ENCODE measurements at regions not wholly inside any gene's neighbourhood (a gene's known extent, or its start where the extent isn't known, plus 50 kb on each side); places are given as distances from the start of the nearest gene placed in this dataset.

DNA sequence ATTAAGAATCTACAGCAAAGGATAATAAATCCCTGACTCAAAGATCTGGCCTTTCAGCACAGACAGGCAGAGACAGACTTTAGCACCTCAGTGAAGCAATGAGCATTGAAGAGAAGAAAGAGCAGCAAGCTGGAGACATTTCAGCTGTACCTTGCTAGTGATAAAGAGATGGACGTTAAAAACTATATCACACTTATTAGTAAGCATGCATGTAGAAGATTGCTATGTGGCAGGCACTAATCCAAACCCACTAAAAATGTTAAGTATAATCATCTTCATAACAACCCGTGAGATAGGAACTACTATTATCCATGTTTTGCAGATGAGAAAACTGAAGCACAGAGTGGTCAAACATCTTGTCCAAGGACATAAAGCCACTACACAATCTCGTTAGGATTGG, 1538.3 kb upstream of the FLRT2 start:
- DNase-seq (ENCODE audit: low read depth): no peak
- TF ChIP-seq, protein P1, sequence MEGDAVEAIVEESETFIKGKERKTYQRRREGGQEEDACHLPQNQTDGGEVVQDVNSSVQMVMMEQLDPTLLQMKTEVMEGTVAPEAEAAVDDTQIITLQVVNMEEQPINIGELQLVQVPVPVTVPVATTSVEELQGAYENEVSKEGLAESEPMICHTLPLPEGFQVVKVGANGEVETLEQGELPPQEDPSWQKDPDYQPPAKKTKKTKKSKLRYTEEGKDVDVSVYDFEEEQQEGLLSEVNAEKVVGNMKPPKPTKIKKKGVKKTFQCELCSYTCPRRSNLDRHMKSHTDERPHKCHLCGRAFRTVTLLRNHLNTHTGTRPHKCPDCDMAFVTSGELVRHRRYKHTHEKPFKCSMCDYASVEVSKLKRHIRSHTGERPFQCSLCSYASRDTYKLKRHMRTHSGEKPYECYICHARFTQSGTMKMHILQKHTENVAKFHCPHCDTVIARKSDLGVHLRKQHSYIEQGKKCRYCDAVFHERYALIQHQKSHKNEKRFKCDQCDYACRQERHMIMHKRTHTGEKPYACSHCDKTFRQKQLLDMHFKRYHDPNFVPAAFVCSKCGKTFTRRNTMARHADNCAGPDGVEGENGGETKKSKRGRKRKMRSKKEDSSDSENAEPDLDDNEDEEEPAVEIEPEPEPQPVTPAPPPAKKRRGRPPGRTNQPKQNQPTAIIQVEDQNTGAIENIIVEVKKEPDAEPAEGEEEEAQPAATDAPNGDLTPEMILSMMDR (IDR thresholded peaks at IDR 0.05; ENCODE audit: control insufficient read depth, insufficient read depth, low read depth, low read length, missing control alignments): no peak
- H3K4me3 ChIP-seq (ENCODE audit: control insufficient read depth, low read depth, low read length): no peak overlapping the region

DNA sequence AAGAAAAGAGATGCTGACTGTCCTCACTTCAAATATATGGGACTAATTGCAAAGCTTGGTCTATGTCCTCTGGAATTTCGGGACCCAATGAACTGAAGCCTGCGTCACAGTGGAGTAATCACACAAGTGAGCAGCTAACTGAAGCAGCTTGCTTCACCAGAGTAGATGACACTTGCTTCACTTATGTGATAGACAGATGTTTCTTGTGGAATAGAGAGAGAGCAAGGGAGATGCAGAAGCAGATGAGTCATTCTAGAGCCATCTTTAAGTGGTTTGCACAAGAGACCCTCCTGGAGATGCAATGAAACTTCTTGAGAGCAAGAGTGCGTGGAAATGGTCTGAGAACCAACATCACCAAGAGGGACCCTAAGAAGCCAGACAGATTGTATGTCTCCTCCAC, 1537.1 kb upstream of the FLRT2 start:
- TF ChIP-seq, protein P1 (IDR thresholded peaks at IDR 0.05; ENCODE audit: control insufficient read depth, insufficient read depth, low read depth, low read length, missing control alignments): no peak
- H3K4me3 ChIP-seq (ENCODE audit: control insufficient read depth, low read depth, low read length): no peak overlapping the region
- DNase-seq (ENCODE audit: low read depth): no peak

DNA sequence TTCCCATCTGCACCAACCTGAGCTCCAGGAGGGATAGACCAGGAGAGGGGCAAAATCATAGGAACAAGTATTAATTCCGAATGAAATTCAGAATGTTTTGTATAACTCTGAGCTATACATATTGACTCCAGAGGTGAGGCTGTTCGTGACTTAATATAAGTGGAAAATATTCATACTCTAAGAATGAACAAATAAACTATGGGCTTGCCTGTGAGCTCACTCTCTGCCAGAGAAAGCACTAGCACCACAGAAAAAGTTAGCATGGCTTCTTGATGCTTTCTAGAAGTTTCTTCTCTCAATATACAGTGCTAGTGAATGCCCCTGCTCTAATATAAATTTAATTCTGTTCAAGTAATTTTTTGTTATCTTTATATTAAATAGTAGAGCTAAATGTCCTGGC, 1536.4 kb upstream of the FLRT2 start:
- H3K4me3 ChIP-seq (ENCODE audit: control insufficient read depth, low read depth, low read length): no peak overlapping the region
- TF ChIP-seq, protein P1 (IDR thresholded peaks at IDR 0.05; ENCODE audit: control insufficient read depth, insufficient read depth, low read depth, low read length, missing control alignments): no peak
- no peak for DNase-seq (ENCODE audit: low read depth)

DNA sequence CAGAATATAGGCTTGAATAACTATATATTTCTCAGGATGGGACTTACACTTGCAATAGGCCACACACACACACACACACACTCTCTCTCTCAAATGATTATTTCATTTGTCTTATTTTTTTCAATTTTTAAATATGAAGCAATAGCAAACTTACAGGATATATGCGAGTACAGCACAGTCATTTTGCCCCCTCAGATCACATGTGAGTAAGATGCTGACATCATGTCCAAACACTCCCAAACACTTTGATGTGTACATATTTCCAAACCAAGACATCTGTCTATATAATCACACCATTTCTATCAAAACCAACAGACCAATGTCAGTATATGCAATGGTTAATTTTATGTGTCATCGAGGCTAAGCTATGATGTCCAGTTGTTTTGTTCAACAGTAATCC, 1535.9 kb upstream of the FLRT2 start:
- no peak for DNase-seq (ENCODE audit: low read depth)
- TF ChIP-seq, protein P1 (IDR thresholded peaks at IDR 0.05; ENCODE audit: control insufficient read depth, insufficient read depth, low read depth, low read length, missing control alignments): no peak
- H3K4me3 ChIP-seq (ENCODE audit: control insufficient read depth, low read depth, low read length): no peak overlapping the region

DNA sequence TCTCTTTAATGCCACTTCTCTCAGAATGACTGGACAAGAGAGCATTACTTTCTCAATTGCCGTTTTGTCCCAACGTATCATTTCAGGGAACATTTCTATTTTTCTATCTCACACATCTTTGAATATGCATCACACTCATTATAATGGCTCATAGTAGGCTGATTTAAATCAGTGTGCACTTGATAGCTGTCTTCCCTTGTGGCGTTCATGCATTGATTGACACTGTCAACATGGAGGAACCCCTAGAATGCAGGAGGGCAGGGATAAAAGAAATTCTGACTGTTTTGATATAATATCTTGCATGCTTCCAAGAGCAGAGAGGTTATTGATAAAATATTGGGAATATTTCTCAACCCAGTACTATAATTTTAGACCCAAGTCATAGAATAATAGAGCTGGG, 1528.9 kb upstream of the FLRT2 start:
- DNase-seq (ENCODE audit: low read depth): no peak
- TF ChIP-seq, protein P1 (IDR thresholded peaks at IDR 0.05; ENCODE audit: control insufficient read depth, insufficient read depth, low read depth, low read length, missing control alignments): no peak
- no peak overlapping the region for H3K4me3 ChIP-seq (ENCODE audit: control insufficient read depth, low read depth, low read length)

DNA sequence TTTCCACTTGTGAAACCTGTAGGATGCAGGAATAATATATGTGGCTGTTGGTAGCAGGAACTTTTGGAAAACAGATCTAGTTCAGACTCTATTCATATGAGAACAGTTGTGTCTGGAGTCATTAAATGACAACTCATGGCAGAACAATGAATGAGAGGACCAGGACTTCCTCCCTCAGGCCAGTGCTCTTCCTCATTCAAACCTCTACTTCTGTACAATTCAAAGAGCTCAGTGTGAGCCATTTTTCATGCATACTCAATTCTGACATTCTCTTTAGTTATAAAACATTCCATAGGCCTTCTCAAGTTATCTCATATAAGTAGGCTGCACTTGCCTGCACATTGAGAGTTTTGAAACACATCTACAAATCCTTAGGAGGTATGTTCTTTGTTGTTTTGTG, 1526.6 kb upstream of the FLRT2 start:
- DNase-seq (ENCODE audit: low read depth): no peak
- TF ChIP-seq, protein P1 (IDR thresholded peaks at IDR 0.05; ENCODE audit: control insufficient read depth, insufficient read depth, low read depth, low read length, missing control alignments): no peak
- H3K4me3 ChIP-seq (ENCODE audit: control insufficient read depth, low read depth, low read length): no peak overlapping the region

DNA sequence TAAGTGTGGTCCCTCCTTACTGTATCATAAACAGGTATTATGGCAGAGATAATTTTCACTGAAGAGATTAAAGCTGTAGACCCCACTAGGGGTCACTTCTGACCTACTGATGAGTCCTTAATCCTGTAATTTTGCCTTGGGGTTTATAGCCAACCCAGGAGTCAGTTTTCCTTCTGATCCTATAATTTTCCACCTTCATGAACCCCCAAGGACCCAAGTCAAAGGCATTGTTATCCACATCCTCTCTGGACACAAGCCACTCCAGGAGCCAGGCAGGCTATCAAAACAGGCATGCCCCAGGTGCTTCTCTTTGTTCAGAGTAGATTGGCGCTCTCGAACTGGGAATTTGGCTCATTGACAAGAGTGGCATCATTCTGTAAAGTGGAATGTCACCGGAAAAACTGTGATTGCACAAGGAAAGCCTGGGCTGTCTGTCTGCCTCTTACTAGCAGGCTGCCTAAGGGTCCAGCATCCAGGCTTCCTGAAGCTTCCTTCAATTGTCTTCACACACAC, 1523.2 kb upstream of the FLRT2 start:
- H3K4me3 ChIP-seq (ENCODE audit: control insufficient read depth, low read depth, low read length): no peak overlapping the region
- TF ChIP-seq, protein P1 (IDR thresholded peaks at IDR 0.05; ENCODE audit: control insufficient read depth, insufficient read depth, low read depth, low read length, missing control alignments): no peak
- DNase-seq (ENCODE audit: low read depth): no peak
